ENCODE measurements at regions not wholly inside any gene's neighbourhood (a gene's known extent, or its start where the extent isn't known, plus 50 kb on each side); places are given as distances from the start of the nearest gene placed in this dataset.

GRCh38 chr4:24704149-24704548, 91.2 kb upstream of the SOD3 start:
- H3K9me3 ChIP-seq (ENCODE audit: control insufficient read depth in 2 of 3, low read length in 3 of 3), result no peaks in the 10 kb centered on the region
- ChIA-PET CTCF (no interaction called here), POLR2A (no interaction called here)
- no peaks in the 10 kb centered on the region for H3K27me3 ChIP-seq (ENCODE audit: control insufficient read depth in 2 of 2, insufficient read depth in 2 of 2, low read length in 2 of 2)
- DNase-seq, result no peak
- H3K36me3 Mint-ChIP-seq, result no peaks in the 10 kb centered on the region
- H3K27me3 Mint-ChIP-seq, result peaks cover 0 to 20% (median 15%) of the 10 kb centered on the region in 5 donors
- H3K4me3 ChIP-seq (ENCODE audit: low read length), result no peak overlapping the region
- no peaks in the 10 kb centered on the region for H3K4me1 Mint-ChIP-seq
- no peak overlapping the region for H3K27ac ChIP-seq (ENCODE audit: low read depth, low read length)
- H3K27ac Mint-ChIP-seq, result no peak overlapping the region
- H3K36me3 ChIP-seq (ENCODE audit: control insufficient read depth in 2 of 3, insufficient read depth in 3 of 3, low read length in 3 of 3), result no peaks in the 10 kb centered on the region
- peaks cover 0 to 20% (median 2%) of the 10 kb centered on the region in 11 donors for H3K9me3 Mint-ChIP-seq
- H3K4me1 ChIP-seq (ENCODE audit: control insufficient read depth in 2 of 2, insufficient read depth in 2 of 2, low read length in 2 of 2), result no peaks in the 10 kb centered on the region
- ATAC-seq, result no peak
- intact Hi-C loops (cut with micrococcal nuclease), result no loop called here
- H3K4me3 Mint-ChIP-seq, result no peak overlapping the region

- Mint-ChIP-seq H3K9me3 (peaks cover 0 to 21% (median 3%) of the 10 kb centered on the region in 11 donors), H3K27ac (no peak overlapping the region), H3K36me3 (no peaks in the 10 kb centered on the region), H3K27me3 (peaks cover 0 to 18% (median 13%) of the 10 kb centered on the region in 5 donors), H3K4me3 (no peak overlapping the region), H3K4me1 (no peaks in the 10 kb centered on the region)
- H3K36me3 ChIP-seq (ENCODE audit: control insufficient read depth in 2 of 3, insufficient read depth in 3 of 3, low read length in 3 of 3), result no peaks in the 10 kb centered on the region
- DNase-seq, result no peak
- CTCF ChIA-PET, result no interaction called here
- POLR2A ChIA-PET, result no interaction called here
- no peak overlapping the region for H3K27ac ChIP-seq (ENCODE audit: low read depth, low read length)
- ATAC-seq, result no peak
- intact Hi-C loops (cut with micrococcal nuclease), result no loop called here
- no peak overlapping the region for H3K4me3 ChIP-seq (ENCODE audit: low read length)
- no peaks in the 10 kb centered on the region for H3K4me1 ChIP-seq (ENCODE audit: control insufficient read depth in 2 of 2, insufficient read depth in 2 of 2, low read length in 2 of 2)
- H3K27me3 ChIP-seq (ENCODE audit: control insufficient read depth in 2 of 2, insufficient read depth in 2 of 2, low read length in 2 of 2), result no peaks in the 10 kb centered on the region
- no peaks in the 10 kb centered on the region for H3K9me3 ChIP-seq (ENCODE audit: control insufficient read depth in 2 of 3, low read length in 3 of 3)
These were observed 90.2 kb upstream of the SOD3 start for GRCh38 chr4:24705016-24705753.

GRCh38 chr4:24713604-24714003, 81.8 kb upstream of the SOD3 start:
- H3K9me3 Mint-ChIP-seq, result peaks cover 2 to 47% (median 27%) of the 10 kb centered on the region in 11 donors
- ChIA-PET CTCF (no interaction called here), POLR2A (no interaction called here)
- Histone ChIP-seq H3K9me3 (ENCODE audit: control insufficient read depth in 2 of 3, low read length in 3 of 3) (peaks cover 0 to 11% (median 0%) of the 10 kb centered on the region in 3 experiments), H3K36me3 (ENCODE audit: control insufficient read depth in 2 of 3, insufficient read depth in 3 of 3, low read length in 3 of 3) (no peaks in the 10 kb centered on the region), H3K4me3 (ENCODE audit: low read length) (no peak overlapping the region), H3K27ac (ENCODE audit: low read depth, low read length) (no peak overlapping the region), H3K27me3 (ENCODE audit: control insufficient read depth in 2 of 2, insufficient read depth in 2 of 2, low read length in 2 of 2) (no peaks in the 10 kb centered on the region), H3K4me1 (ENCODE audit: control insufficient read depth in 2 of 2, insufficient read depth in 2 of 2, low read length in 2 of 2) (no peaks in the 10 kb centered on the region)
- H3K4me1 Mint-ChIP-seq, result no peaks in the 10 kb centered on the region
- DNase-seq (no peak), ATAC-seq (no peak)
- H3K4me3 Mint-ChIP-seq, result no peak overlapping the region
- peaks cover 0 to 10% (median 0%) of the 10 kb centered on the region in 5 donors for H3K36me3 Mint-ChIP-seq
- intact Hi-C loops (cut with micrococcal nuclease), result no loop called here
- H3K27me3 Mint-ChIP-seq, result peaks cover 0 to 11% (median 8%) of the 10 kb centered on the region in 5 donors
- no peak overlapping the region for H3K27ac Mint-ChIP-seq

GRCh38 chr4:24719615-24720014, 75.8 kb upstream of the SOD3 start:
- CTCF ChIA-PET, result no interaction called here
- Mint-ChIP-seq H3K36me3 (peaks cover 0 to 9% (median 0%) of the 10 kb centered on the region in 5 donors), H3K4me1 (no peaks in the 10 kb centered on the region), H3K4me3 (no peak overlapping the region), H3K9me3 (peaks cover 2 to 25% (median 15%) of the 10 kb centered on the region in 11 donors), H3K27me3 (peaks cover 0 to 12% (median 10%) of the 10 kb centered on the region in 5 donors), H3K27ac (no peak overlapping the region)
- DNase-seq (no peak), ATAC-seq (no peak)
- H3K4me3 ChIP-seq (ENCODE audit: low read length), result no peak overlapping the region
- no peaks in the 10 kb centered on the region for H3K27me3 ChIP-seq (ENCODE audit: control insufficient read depth in 2 of 2, insufficient read depth in 2 of 2, low read length in 2 of 2)
- POLR2A ChIA-PET, result no interaction called here
- no peaks in the 10 kb centered on the region for H3K36me3 ChIP-seq (ENCODE audit: control insufficient read depth in 2 of 3, insufficient read depth in 3 of 3, low read length in 3 of 3)
- intact Hi-C loops (cut with micrococcal nuclease), result no loop called here
- no peak overlapping the region for H3K27ac ChIP-seq (ENCODE audit: low read depth, low read length)
- no peaks in the 10 kb centered on the region for H3K4me1 ChIP-seq (ENCODE audit: control insufficient read depth in 2 of 2, insufficient read depth in 2 of 2, low read length in 2 of 2)
- H3K9me3 ChIP-seq (ENCODE audit: control insufficient read depth in 2 of 3, low read length in 3 of 3), result peaks cover 0 to 11% (median 0%) of the 10 kb centered on the region in 3 experiments

GRCh38 chr4:24720436-24720835, 74.9 kb upstream of the SOD3 start:
- Histone ChIP-seq H3K4me3 (ENCODE audit: low read length) (no peak overlapping the region), H3K36me3 (ENCODE audit: control insufficient read depth in 2 of 3, insufficient read depth in 3 of 3, low read length in 3 of 3) (no peaks in the 10 kb centered on the region), H3K9me3 (ENCODE audit: control insufficient read depth in 2 of 3, low read length in 3 of 3) (peaks cover 0 to 11% (median 0%) of the 10 kb centered on the region in 3 experiments), H3K4me1 (ENCODE audit: control insufficient read depth in 2 of 2, insufficient read depth in 2 of 2, low read length in 2 of 2) (no peaks in the 10 kb centered on the region), H3K27ac (ENCODE audit: low read depth, low read length) (no peak overlapping the region), H3K27me3 (ENCODE audit: control insufficient read depth in 2 of 2, insufficient read depth in 2 of 2, low read length in 2 of 2) (no peaks in the 10 kb centered on the region)
- intact Hi-C loops (cut with micrococcal nuclease), result no loop called here
- Mint-ChIP-seq H3K9me3 (peaks cover 2 to 17% (median 10%) of the 10 kb centered on the region in 11 donors), H3K4me3 (no peak overlapping the region), H3K4me1 (no peaks in the 10 kb centered on the region), H3K36me3 (peaks cover 0 to 6% (median 0%) of the 10 kb centered on the region in 5 donors), H3K27me3 (peaks cover 0 to 12% (median 10%) of the 10 kb centered on the region in 5 donors), H3K27ac (no peak overlapping the region)
- ChIA-PET POLR2A (no interaction called here), CTCF (no interaction called here)
- ATAC-seq, result no peak
- no peak for DNase-seq

- CTCF ChIA-PET, result no interaction called here
- Mint-ChIP-seq H3K4me1 (no peaks in the 10 kb centered on the region), H3K27ac (no peak overlapping the region), H3K36me3 (peaks cover 0 to 4% (median 0%) of the 10 kb centered on the region in 5 donors), H3K4me3 (no peak overlapping the region), H3K9me3 (peaks cover 0 to 12% (median 7%) of the 10 kb centered on the region in 11 donors), H3K27me3 (peaks cover 2 to 18% (median 10%) of the 10 kb centered on the region in 5 donors)
- H3K36me3 ChIP-seq (ENCODE audit: control insufficient read depth in 2 of 3, insufficient read depth in 3 of 3, low read length in 3 of 3), result no peaks in the 10 kb centered on the region
- no peak overlapping the region for H3K27ac ChIP-seq (ENCODE audit: low read depth, low read length)
- no peak for DNase-seq
- peaks cover 0 to 9% (median 0%) of the 10 kb centered on the region in 3 experiments for H3K9me3 ChIP-seq (ENCODE audit: control insufficient read depth in 2 of 3, low read length in 3 of 3)
- intact Hi-C loops (cut with micrococcal nuclease), result no loop called here
- no peak for ATAC-seq
- H3K4me1 ChIP-seq (ENCODE audit: control insufficient read depth in 2 of 2, insufficient read depth in 2 of 2, low read length in 2 of 2), result no peaks in the 10 kb centered on the region
- H3K27me3 ChIP-seq (ENCODE audit: control insufficient read depth in 2 of 2, insufficient read depth in 2 of 2, low read length in 2 of 2), result no peaks in the 10 kb centered on the region
- POLR2A ChIA-PET, result no interaction called here
- H3K4me3 ChIP-seq (ENCODE audit: low read length), result no peak overlapping the region
These were observed 74.4 kb upstream of the SOD3 start for GRCh38 chr4:24720979-24721378.

GRCh38 chr4:24722026-24722568, 73.3 kb upstream of the SOD3 start:
- H3K27ac ChIP-seq (ENCODE audit: low read depth, low read length), result no peak overlapping the region
- H3K9me3 Mint-ChIP-seq, result peaks cover 0 to 10% (median under 1%) of the 10 kb centered on the region in 11 donors
- H3K27me3 Mint-ChIP-seq, result peaks cover 2 to 19% (median 10%) of the 10 kb centered on the region in 5 donors
- ChIA-PET CTCF (no interaction called here), POLR2A (no interaction called here)
- intact Hi-C loops (cut with micrococcal nuclease), result no loop called here
- ATAC-seq (no peak), DNase-seq (no peak)
- H3K4me1 ChIP-seq (ENCODE audit: control insufficient read depth in 2 of 2, insufficient read depth in 2 of 2, low read length in 2 of 2), result no peaks in the 10 kb centered on the region
- H3K9me3 ChIP-seq (ENCODE audit: control insufficient read depth in 2 of 3, low read length in 3 of 3), result no peaks in the 10 kb centered on the region
- no peak overlapping the region for H3K27ac Mint-ChIP-seq
- no peak overlapping the region for H3K4me3 Mint-ChIP-seq
- no peaks in the 10 kb centered on the region for H3K27me3 ChIP-seq (ENCODE audit: control insufficient read depth in 2 of 2, insufficient read depth in 2 of 2, low read length in 2 of 2)
- H3K4me1 Mint-ChIP-seq, result no peaks in the 10 kb centered on the region
- peaks cover 0 to 4% (median 0%) of the 10 kb centered on the region in 5 donors for H3K36me3 Mint-ChIP-seq
- no peaks in the 10 kb centered on the region for H3K36me3 ChIP-seq (ENCODE audit: control insufficient read depth in 2 of 3, insufficient read depth in 3 of 3, low read length in 3 of 3)
- no peak overlapping the region for H3K4me3 ChIP-seq (ENCODE audit: low read length)

All from naive thymus-derived CD4-positive, alpha-beta T cell (primary cell).